Endothelial cell of umbilical vein (primary cell): ENCODE measurements at regions not wholly inside any gene's neighbourhood (a gene's known extent, or its start where the extent isn't known, plus 50 kb on each side); places are given as distances from the start of the nearest gene placed in this dataset.

ENCODE experiments used
- BruUV-seq: library from RNA; stranded (reverse); fragments of 400-500 nt; replicated peaks from 2 replicates; lab custom pipeline; 2021; lab: Mats Ljungman, UMichigan
- CTCF ChIA-PET: fragments of 300-600, 350-600 bp; sonication (Branson Sonifier 250); formaldehyde crosslinking; loops from one replicate; lab custom pipeline; 2021; ENCODE audit warnings: antibody characterized with exemption, inconsistent platforms; lab: Charles Lee
- POLR2A ChIA-PET: fragments of 300-600, 350-600 bp; sonication (Branson Sonifier 250); formaldehyde crosslinking; loops from one replicate; lab custom pipeline; 2021; ENCODE audit warnings: antibody characterized with exemption, inconsistent platforms; lab: Charles Lee
- DNase-seq: peaks from one replicate; pipeline ENCODE4 v3.0.0-alpha.2; 2011; ENCODE audit warnings: low read depth, low spot score
- FAIRE-seq: peaks from 2 replicates; lab custom pipeline; 2011; peaks lifted over from hg19 to GRCh38; lab: Jason Lieb, UNC
- H2AFZ ChIP-seq: 2 replicates; pipeline ENCODE4 v1.6.0; 2012; ENCODE audit warnings: low read depth, low read length, control low read depth, inconsistent platforms
- H3K27ac ChIP-seq: 2 replicates; pipeline ENCODE4 v1.5.1; 2011; ENCODE audit warnings: low read depth, mild to moderate bottlenecking, control low read depth, low read length, moderate library complexity; ENCODE audit not compliant: insufficient read depth
- H3K27me3 ChIP-seq, 2 experiments: 2 replicates each; pipeline versions ENCODE4 v1.6.0 to v1.6.1; 2011; ENCODE audit warnings: low read length in 2 of 2, mixed read lengths in 1 of 2; ENCODE audit not compliant: control insufficient read depth in 2 of 2, insufficient read depth in 2 of 2
- H3K36me3 ChIP-seq, 2 experiments: 2 replicates in 1 of 2; 3 replicates in 1 of 2; pipeline ENCODE4 v1.5.1; 2011; ENCODE audit warnings: low read length in 2 of 2, mild to moderate bottlenecking in 1 of 2, moderate library complexity in 1 of 2; ENCODE audit not compliant: control insufficient read depth in 2 of 2, insufficient read depth in 2 of 2; ENCODE audit errors: extremely low read depth in 1 of 2
- H3K4me1 ChIP-seq: 3 replicates; pipeline ENCODE4 v1.5.1; 2011; ENCODE audit warnings: mild to moderate bottlenecking, low read length; ENCODE audit not compliant: control insufficient read depth, insufficient read depth; ENCODE audit errors: extremely low read depth
- H3K4me2 ChIP-seq: 2 replicates; pipeline ENCODE4 v1.6.1; 2011; ENCODE audit warnings: low read length, control low read depth, mixed read lengths; ENCODE audit not compliant: insufficient read depth
- H3K4me3 ChIP-seq, 3 experiments: fragments of 200-600 bp in 1 of 3; sonication (generic), shearing (Covaris generic) in 1 of 3; replicated peaks in 1 of 3; 2 replicates each; pipeline ENCODE4 v1.5.1; 2011 to 2016; ENCODE audit warnings: control low read depth in 3 of 3, low read length in 3 of 3, mild to moderate bottlenecking in 2 of 3, inconsistent platforms in 1 of 3, low read depth in 1 of 3, moderate library complexity in 1 of 3; ENCODE audit not compliant: insufficient read depth in 1 of 3
- H3K79me2 ChIP-seq: 2 replicates; pipeline ENCODE4 v1.6.0; 2012; ENCODE audit warnings: low read length, inconsistent platforms; ENCODE audit not compliant: control insufficient read depth, insufficient read depth
- H3K9ac ChIP-seq: replicated peaks from 2 replicates; pipeline ENCODE3; 2011; ENCODE audit warnings: low read length, control low read depth; ENCODE audit not compliant: insufficient read depth; ENCODE audit errors: extremely low read depth
- H3K9me1 ChIP-seq: replicated peaks from 3 replicates; pipeline ENCODE4 v1.6.0; 2011; ENCODE audit warnings: mild to moderate bottlenecking, low read length; ENCODE audit not compliant: control insufficient read depth, insufficient read depth; ENCODE audit errors: extremely low read depth
- H3K9me3 ChIP-seq: replicated peaks from 2 replicates; pipeline ENCODE4 v1.5.1; 2012; ENCODE audit warnings: low read length, inconsistent platforms; ENCODE audit not compliant: control insufficient read depth, insufficient read depth
- H4K20me1 ChIP-seq: replicated peaks from 2 replicates; pipeline ENCODE3; 2011; ENCODE audit warnings: mild to moderate bottlenecking, low read length; ENCODE audit not compliant: control insufficient read depth, insufficient read depth; ENCODE audit errors: extremely low read depth
- CTCF ChIP-seq, 2 donors: IDR thresholded peaks; 1 replicate in 1 of 2; 2 replicates in 1 of 2; pipeline ENCODE4 v1.5.1; 2011; ENCODE audit warnings: low read length in 2 of 2, mild to moderate bottlenecking in 2 of 2, moderate library complexity in 2 of 2, control low read depth in 1 of 2, inconsistent platforms in 1 of 2, low read depth in 1 of 2; ENCODE audit not compliant: insufficient read depth in 1 of 2; ENCODE audit errors: extremely low read depth in 1 of 2
- EZH2 ChIP-seq: IDR thresholded peaks from 2 replicates; pipeline ENCODE4 v1.6.1; 2012; ENCODE audit warnings: borderline replicate concordance, low read depth, mild to moderate bottlenecking, moderate library complexity, low read length, inconsistent platforms; ENCODE audit not compliant: severe bottlenecking
- FOS ChIP-seq: IDR thresholded peaks from 2 replicates; pipeline ENCODE4 v1.6.1; 2011; ENCODE audit warnings: mild to moderate bottlenecking, low read length, moderate library complexity, borderline replicate concordance; ENCODE audit not compliant: insufficient read depth
- GATA2 ChIP-seq: IDR thresholded peaks from 2 replicates; pipeline ENCODE4 v1.7.0; 2011; ENCODE audit warnings: low read depth, mild to moderate bottlenecking, moderate library complexity, mixed read lengths, low read length; ENCODE audit not compliant: insufficient read length, insufficient read depth
- JUN ChIP-seq: IDR thresholded peaks from 2 replicates; pipeline ENCODE4 v1.6.1; 2011; ENCODE audit warnings: borderline replicate concordance, low read depth; ENCODE audit not compliant: insufficient read length, insufficient read depth
- MAX ChIP-seq: IDR thresholded peaks from 2 replicates; pipeline ENCODE4 v1.6.1; 2011; ENCODE audit not compliant: insufficient read depth, insufficient read length
- MYC ChIP-seq: IDR thresholded peaks from one replicate; pipeline ENCODE4 v1.6.1; 2011; ENCODE audit warnings: mild to moderate bottlenecking, low read depth, low read length
- POLR2A ChIP-seq: IDR thresholded peaks from 2 replicates; pipeline ENCODE4 v1.6.1; 2012; ENCODE audit warnings: low read depth, mild to moderate bottlenecking, control low read depth, low read length
- POLR2AphosphoS5 ChIP-seq: IDR thresholded peaks from 2 replicates; pipeline ENCODE4 v1.6.1; 2012; ENCODE audit warnings: low read depth, mild to moderate bottlenecking, control low read depth, low read length, moderate library complexity; ENCODE audit not compliant: insufficient read depth
- dilution Hi-C: fragments of 300-500 bp; cut with MboI; formaldehyde crosslinking; loops from one replicate; pipeline ENCODE4 v1.15.0; 2019; ENCODE audit warnings: low sequenced_read_pairs; ENCODE audit not compliant: extremely low pct_ligation_motif_present
- intact Hi-C: fragments of 100-400 bp; cut with micrococcal nuclease; formaldehyde crosslinking; loops from one replicate; pipeline ENCODE4 v1.10.0; 2022

GRCh38 chr1:168881656-168882260 is 152.8 kb upstream of the DPT start:
- H3K27ac ChIP-seq = no peak overlapping the region
- DNase-seq = no peak
- intact Hi-C loops (no loop called here), dilution Hi-C loops (no loop called here)
- no peak overlapping the region for H2AFZ ChIP-seq
- no peaks in the 10 kb centered on the region for H3K9me1 ChIP-seq
- H3K4me3 ChIP-seq = no peak overlapping the region
- POLR2A ChIA-PET = no interaction called here
- no peaks in the 10 kb centered on the region for H3K36me3 ChIP-seq
- H3K9me3 ChIP-seq = no peaks in the 10 kb centered on the region
- BruUV-seq = no TSS peak
- no peaks in the 10 kb centered on the region for H3K27me3 ChIP-seq
- H3K4me2 ChIP-seq = no peak overlapping the region
- no peaks in the 10 kb centered on the region for H3K4me1 ChIP-seq
- TF ChIP-seq POLR2A (no peak), FOS (no peak), JUN (no peak), CTCF (IDR thresholded peaks at IDR 0.05; ENCODE audit: extremely low read depth in 1 of 2, insufficient read depth in 1 of 2, low read depth in 1 of 2, low read length in 2 of 2) (no peak), GATA2 (no peak), MAX (no peak), EZH2 (no peak), POLR2AphosphoS5 (no peak), MYC (no peak)
- H3K79me2 ChIP-seq = no peaks in the 10 kb centered on the region
- H4K20me1 ChIP-seq = no peaks in the 10 kb centered on the region
- no peak for FAIRE-seq
- CTCF ChIA-PET = no interaction called here
- H3K9ac ChIP-seq = no peak overlapping the region
